K562 (cell line): ENCODE measurements at regions not wholly inside any gene's neighbourhood (a gene's known extent, or its start where the extent isn't known, plus 50 kb on each side); places are given as distances from the start of the nearest gene placed in this dataset.

Experiments
- ATAC-seq: fragments of 200-7000 bp; cut with Tn5 transposase; 3 replicates; pipeline ENCODE4 v1.9.1; 2020; ENCODE audit warnings: moderate library complexity
- BruUV-seq: library from RNA; stranded (reverse); fragments of 400-500 nt; replicated peaks from 2 replicates; lab custom pipeline; 2021; lab: Mats Ljungman, UMichigan
- CTCF ChIA-PET: fragments of 300-600 bp; formaldehyde crosslinking; extraction: SDS; loops from one replicate; lab custom pipeline; 2021; ENCODE audit warnings: low intra/inter-chr PET ratio; lab: Yijun Ruan, JAX
- POLR2A ChIA-PET: fragments of 300-600, 350-650 bp; sonication (Branson Sonifier 250); formaldehyde crosslinking; extraction: SDS; loops from one replicate; lab custom pipeline; 2021; ENCODE audit warnings: antibody characterized with exemption, inconsistent platforms; lab: Yijun Ruan, JAX
- DNase-seq, 4 experiments: peaks; one replicate each; pipeline versions ENCODE4 v3.0.0 to v3.0.0-alpha.2; 2011 to 2018; ENCODE audit warnings: low spot score in 3 of 4, mixed read lengths in 3 of 4; ENCODE audit errors: extremely low read depth in 1 of 4
- FAIRE-seq: peaks from 2 replicates; lab custom pipeline; 2011; peaks lifted over from hg19 to GRCh38; lab: Jason Lieb, UNC
- H2AFZ ChIP-seq: 2 replicates; pipeline ENCODE4 v1.6.0; 2011; ENCODE audit warnings: low read depth, low read length, control low read depth, inconsistent platforms
- H3K27ac ChIP-seq: fragments of 200-600 bp; 3 replicates; pipeline ENCODE4 v1.8.0; 2011; ENCODE audit warnings: low read depth, mild to moderate bottlenecking, control low read depth, inconsistent platforms, low read length, moderate library complexity, mixed read lengths; ENCODE audit errors: extremely low read depth
- H3K27me3 ChIP-seq, 2 experiments: fragments of 300-600 bp in 1 of 2; 2 replicates in 1 of 2; 3 replicates in 1 of 2; pipeline versions ENCODE4 v1.6.0 to v1.8.0; 2011; ENCODE audit warnings: inconsistent platforms in 2 of 2, low read length in 2 of 2, mild to moderate bottlenecking in 1 of 2, mixed read lengths in 1 of 2, moderate library complexity in 1 of 2; ENCODE audit not compliant: control insufficient read depth in 2 of 2, insufficient read depth in 2 of 2
- H3K36me3 ChIP-seq: fragments of 300-600 bp; 3 replicates; pipeline ENCODE4 v1.8.0; 2011; ENCODE audit warnings: mild to moderate bottlenecking, low read length, inconsistent platforms; ENCODE audit not compliant: control insufficient read depth, insufficient read depth
- H3K4me1 ChIP-seq, 2 experiments: fragments of 200-600 bp in 1 of 2; replicated peaks in 1 of 2; 2 replicates in 1 of 2; 3 replicates in 1 of 2; pipeline versions ENCODE4 v1.5.1 to v1.8.0; 2011; ENCODE audit warnings: inconsistent platforms in 2 of 2, low read length in 2 of 2, mild to moderate bottlenecking in 1 of 2, mixed read lengths in 1 of 2, moderate library complexity in 1 of 2; ENCODE audit not compliant: control insufficient read depth in 2 of 2, insufficient read depth in 2 of 2
- H3K4me2 ChIP-seq: 2 replicates; pipeline ENCODE4 v1.6.1; 2011; ENCODE audit warnings: low read length, control low read depth, inconsistent platforms, mixed read lengths; ENCODE audit not compliant: insufficient read depth
- H3K4me3 ChIP-seq: fragments of 200-600 bp; sonication (generic), shearing (Covaris generic); 2 replicates; pipeline ENCODE4 v1.5.1; 2016; ENCODE audit warnings: control low read depth, inconsistent platforms
- H3K79me2 ChIP-seq: fragments of 200-600 bp; 3 replicates; pipeline ENCODE4 v1.8.0; 2011; ENCODE audit warnings: low read length, inconsistent platforms; ENCODE audit not compliant: control insufficient read depth, insufficient read depth
- H3K9ac ChIP-seq, 2 experiments: 2 replicates each; pipeline versions ENCODE4 v1.6.0 to v1.6.1; 2011; ENCODE audit warnings: low read depth in 2 of 2, low read length in 2 of 2, control low read depth in 1 of 2, inconsistent platforms in 1 of 2, mild to moderate bottlenecking in 1 of 2, mixed read lengths in 1 of 2; ENCODE audit not compliant: insufficient read depth in 1 of 2
- H3K9me1 ChIP-seq: one replicate; pipeline ENCODE4 v1.6.0; 2011; ENCODE audit warnings: inconsistent platforms, mild to moderate bottlenecking, low read length, moderate library complexity; ENCODE audit not compliant: control insufficient read depth, insufficient read depth
- H3K9me3 ChIP-seq: replicated peaks from 2 replicates; pipeline ENCODE4 v1.5.1; 2011; ENCODE audit warnings: low read depth, low read length, inconsistent platforms; ENCODE audit not compliant: control insufficient read depth, insufficient read depth
- H4K20me1 ChIP-seq: replicated peaks from 2 replicates; pipeline ENCODE4 v1.6.1; 2011; ENCODE audit warnings: low read length, inconsistent platforms, mixed read lengths; ENCODE audit not compliant: control insufficient read depth, insufficient read depth
- NRF1 ChIP-seq, 2 experiments: fragments of 450-650 bp; IDR thresholded peaks in 1 of 2; conservative IDR thresholded peaks in 1 of 2; 2 replicates each; pipeline ENCODE4 v1.6.1; 2014; ENCODE audit warnings: mild to moderate bottlenecking in 2 of 2
- SIX5 ChIP-seq, 2 experiments: IDR thresholded peaks; 2 replicates each; pipeline ENCODE4 v1.6.1; 2011; ENCODE audit warnings: low read length in 2 of 2, borderline replicate concordance in 1 of 2, low read depth in 1 of 2, mild to moderate bottlenecking in 1 of 2, moderate library complexity in 1 of 2; ENCODE audit not compliant: insufficient read depth in 1 of 2
- ZBTB7A ChIP-seq: IDR thresholded peaks from 2 replicates; pipeline ENCODE4 v1.6.1; 2011; ENCODE audit warnings: low read depth, mild to moderate bottlenecking, low read length, moderate library complexity, borderline replicate concordance; ENCODE audit not compliant: control insufficient read depth
- WGBS: fragments of 100-300 bp; shearing (Covaris generic); methylation state at CpG from one replicate; pipeline ENCODE4 v1.1.6; 2016; ENCODE audit warnings: low coverage, mixed read lengths; ENCODE audit not compliant: insufficient coverage; ENCODE audit errors: missing lambda C conversion rate; 5-methylcytosine and 5-hydroxymethylcytosine counted together
- in situ Hi-C: fragments of 300-500 bp; cut with MboI; formaldehyde crosslinking; loops from 4 replicates; pipeline ENCODE4 v1.15.0; 2018; ENCODE audit warnings: inconsistent platforms, mixed read lengths
- intact Hi-C: fragments of 100-400 bp; cut with micrococcal nuclease; formaldehyde crosslinking; loops from 2 replicates; pipeline ENCODE4 v1.14.2; 2022
- TF ChIP-seq, protein P1 (sequence below): sonication (generic); formaldehyde crosslinking; IDR thresholded peaks from 2 replicates; pipeline ENCODE4 v1.8.0; 2022; ENCODE audit warnings: missing genetic modification reagents, mild to moderate bottlenecking, borderline replicate concordance

DNA sequence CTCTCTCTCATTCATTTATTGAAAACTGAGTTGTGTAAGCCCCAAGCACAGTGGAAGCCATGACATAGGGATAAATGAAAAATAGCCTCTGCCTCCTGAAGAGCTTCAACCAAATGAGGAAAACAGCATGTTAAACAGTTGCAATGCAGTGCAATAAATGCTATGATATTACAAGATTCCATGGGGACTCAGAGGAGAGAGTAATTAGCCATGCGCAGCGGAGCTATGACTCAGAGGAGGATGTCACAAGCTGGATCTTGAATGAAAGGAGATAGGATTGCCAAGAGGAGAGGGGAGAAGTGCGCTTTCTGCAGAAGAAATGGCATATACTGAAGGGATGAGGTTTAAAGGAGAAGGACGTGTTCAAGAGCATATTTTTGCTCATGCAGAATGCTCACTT lies 231.3 kb upstream of the PLXNA2 start:
- DNase-seq = no peak
- no peak for ATAC-seq
- Histone ChIP-seq H3K4me2 (no peak overlapping the region), H3K9me1 (no peaks in the 10 kb centered on the region), H3K27ac (no peak overlapping the region), H3K9me3 (no peaks in the 10 kb centered on the region), H3K4me1 (no peaks in the 10 kb centered on the region), H4K20me1 (no peaks in the 10 kb centered on the region), H3K9ac (no peak overlapping the region), H3K79me2 (no peaks in the 10 kb centered on the region), H3K27me3 (no peaks in the 10 kb centered on the region), H3K4me3 (no peak overlapping the region), H3K36me3 (no peaks in the 10 kb centered on the region), H2AFZ (no peak overlapping the region)
- no TSS peak for BruUV-seq
- intact Hi-C loops = no loop called here
- TF ChIP-seq, protein P1, sequence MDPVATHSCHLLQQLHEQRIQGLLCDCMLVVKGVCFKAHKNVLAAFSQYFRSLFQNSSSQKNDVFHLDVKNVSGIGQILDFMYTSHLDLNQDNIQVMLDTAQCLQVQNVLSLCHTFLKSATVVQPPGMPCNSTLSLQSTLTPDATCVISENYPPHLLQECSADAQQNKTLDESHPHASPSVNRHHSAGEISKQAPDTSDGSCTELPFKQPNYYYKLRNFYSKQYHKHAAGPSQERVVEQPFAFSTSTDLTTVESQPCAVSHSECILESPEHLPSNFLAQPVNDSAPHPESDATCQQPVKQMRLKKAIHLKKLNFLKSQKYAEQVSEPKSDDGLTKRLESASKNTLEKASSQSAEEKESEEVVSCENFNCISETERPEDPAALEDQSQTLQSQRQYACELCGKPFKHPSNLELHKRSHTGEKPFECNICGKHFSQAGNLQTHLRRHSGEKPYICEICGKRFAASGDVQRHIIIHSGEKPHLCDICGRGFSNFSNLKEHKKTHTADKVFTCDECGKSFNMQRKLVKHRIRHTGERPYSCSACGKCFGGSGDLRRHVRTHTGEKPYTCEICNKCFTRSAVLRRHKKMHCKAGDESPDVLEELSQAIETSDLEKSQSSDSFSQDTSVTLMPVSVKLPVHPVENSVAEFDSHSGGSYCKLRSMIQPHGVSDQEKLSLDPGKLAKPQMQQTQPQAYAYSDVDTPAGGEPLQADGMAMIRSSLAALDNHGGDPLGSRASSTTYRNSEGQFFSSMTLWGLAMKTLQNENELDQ = no peak
- TF ChIP-seq NRF1 (conservative IDR thresholded peaks at IDR 0.05 in 1 of 2, IDR thresholded peaks at IDR 0.05 in 1 of 2) = peak in 1 of 2 experiments; percentile 44; a peak in 2 of 4 replicates
- TF ChIP-seq ZBTB7A = no peak
- TF ChIP-seq SIX5 (IDR thresholded peaks at IDR 0.05; ENCODE audit: borderline replicate concordance in 1 of 2, insufficient read depth in 1 of 2, low read depth in 1 of 2, low read length in 2 of 2) = no peak
- ChIA-PET POLR2A (interaction anchor here (0.6 kb wide), 1 partner anchor 23 kb away, joined by 3 read pairs; no protein-coding TSS in a partner anchor), CTCF (no interaction called here)
- in situ Hi-C loops = no loop called here
- WGBS = 0% methylated on average over 4 of the region's 4 CpGs
- no peak for FAIRE-seq
